Activated CD8-positive, alpha-beta T cell treated with anti-CD3 and anti-CD28 coated beads for 36 hours (primary cell): ENCODE measurements at regions not wholly inside any gene's neighbourhood (a gene's known extent, or its start where the extent isn't known, plus 50 kb on each side); places are given as distances from the start of the nearest gene placed in this dataset.

Experiments used
- ATAC-seq: fragments of 200-7000 bp; cut with Tn5 transposase; one replicate; pipeline ENCODE4 v1.10.0; 2021; ENCODE audit warnings: mild to moderate bottlenecking, moderate library complexity
- CTCF ChIA-PET: fragments of 350-600 bp; sonication (Branson Sonifier 250); formaldehyde crosslinking; loops from one replicate; lab custom pipeline; 2021; ENCODE audit warnings: antibody characterized with exemption; lab: Charles Lee
- POLR2A ChIA-PET: fragments of 350-600 bp; sonication (Branson Sonifier 250); formaldehyde crosslinking; loops from one replicate; lab custom pipeline; 2021; ENCODE audit warnings: antibody characterized with exemption; lab: Charles Lee
- DNase-seq: peaks from one replicate; pipeline ENCODE4 v3.0.0-alpha.2; 2020
- H3K27ac Mint-ChIP-seq: one replicate; pipeline ENCODE4 v1.8.0; 2021; ENCODE audit warnings: mild to moderate bottlenecking, mixed read lengths
- H3K27me3 Mint-ChIP-seq: one replicate; pipeline ENCODE4 v1.8.0; 2021; ENCODE audit warnings: mixed read lengths
- H3K36me3 Mint-ChIP-seq: one replicate; pipeline ENCODE4 v1.8.0; 2021; ENCODE audit warnings: low read depth, mixed read lengths
- H3K4me1 Mint-ChIP-seq: one replicate; pipeline ENCODE4 v1.8.0; 2021; ENCODE audit warnings: low read depth, mixed read lengths
- H3K4me3 Mint-ChIP-seq: one replicate; pipeline ENCODE4 v1.8.0; 2021; ENCODE audit warnings: mild to moderate bottlenecking, moderate library complexity, mixed read lengths
- H3K9me3 Mint-ChIP-seq: one replicate; pipeline ENCODE4 v1.8.0; 2021; ENCODE audit warnings: mixed read lengths
- intact Hi-C: fragments of 100-400 bp; cut with micrococcal nuclease; formaldehyde crosslinking; loops from one replicate; pipeline ENCODE4 v1.10.0; 2022
- TF ChIP-seq, protein P1 (sequence below): fragments of 200-600 bp; IDR thresholded peaks from one replicate; pipeline ENCODE4 v1.8.0; 2022; ENCODE audit warnings: antibody characterized with exemption, mild to moderate bottlenecking

DNA sequence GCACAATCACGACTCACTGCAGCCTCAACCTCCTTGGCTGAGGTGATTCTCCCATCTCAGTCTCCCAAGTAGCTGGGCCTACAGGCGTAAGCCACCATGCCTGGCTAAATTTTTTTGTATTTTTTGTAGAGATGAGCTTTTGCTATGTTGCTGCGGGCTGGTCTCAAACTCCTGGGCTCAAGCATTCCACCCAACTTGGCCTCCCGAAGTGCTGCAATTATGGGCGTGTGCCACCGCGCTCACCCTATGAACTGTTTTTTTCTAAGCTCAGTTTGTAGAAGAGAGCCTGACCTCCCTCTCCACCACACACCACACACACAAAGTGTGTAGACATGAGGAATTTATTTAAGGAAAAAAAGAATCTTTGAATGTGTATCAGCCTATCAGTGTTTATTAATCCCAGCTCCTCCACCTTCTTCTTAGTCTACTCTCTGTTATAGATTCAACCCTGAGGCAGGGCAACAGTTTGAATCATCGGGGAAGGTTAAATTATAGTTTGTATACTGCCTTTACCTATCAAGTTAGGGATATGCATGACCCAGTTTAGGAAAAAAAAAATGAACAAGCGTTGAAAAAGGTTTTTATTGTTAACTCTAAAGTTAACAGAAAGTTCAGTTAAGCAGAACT lies 74.1 kb downstream of the PLEKHG1 start:
- ATAC-seq (no peak), DNase-seq (no peak)
- peaks cover 3% of the 10 kb centered on the region for H3K4me1 Mint-ChIP-seq
- no peaks in the 10 kb centered on the region for H3K36me3 Mint-ChIP-seq
- CTCF ChIA-PET: interaction anchor here (0.6 to 1.6 kb wide), 2 partner anchors 58 to 142 kb away, joined by 3 to 4 read pairs; no protein-coding TSS in a partner anchor
- peaks cover 2% of the 10 kb centered on the region for H3K27me3 Mint-ChIP-seq
- H3K9me3 Mint-ChIP-seq: no peaks in the 10 kb centered on the region
- TF ChIP-seq, protein P1, sequence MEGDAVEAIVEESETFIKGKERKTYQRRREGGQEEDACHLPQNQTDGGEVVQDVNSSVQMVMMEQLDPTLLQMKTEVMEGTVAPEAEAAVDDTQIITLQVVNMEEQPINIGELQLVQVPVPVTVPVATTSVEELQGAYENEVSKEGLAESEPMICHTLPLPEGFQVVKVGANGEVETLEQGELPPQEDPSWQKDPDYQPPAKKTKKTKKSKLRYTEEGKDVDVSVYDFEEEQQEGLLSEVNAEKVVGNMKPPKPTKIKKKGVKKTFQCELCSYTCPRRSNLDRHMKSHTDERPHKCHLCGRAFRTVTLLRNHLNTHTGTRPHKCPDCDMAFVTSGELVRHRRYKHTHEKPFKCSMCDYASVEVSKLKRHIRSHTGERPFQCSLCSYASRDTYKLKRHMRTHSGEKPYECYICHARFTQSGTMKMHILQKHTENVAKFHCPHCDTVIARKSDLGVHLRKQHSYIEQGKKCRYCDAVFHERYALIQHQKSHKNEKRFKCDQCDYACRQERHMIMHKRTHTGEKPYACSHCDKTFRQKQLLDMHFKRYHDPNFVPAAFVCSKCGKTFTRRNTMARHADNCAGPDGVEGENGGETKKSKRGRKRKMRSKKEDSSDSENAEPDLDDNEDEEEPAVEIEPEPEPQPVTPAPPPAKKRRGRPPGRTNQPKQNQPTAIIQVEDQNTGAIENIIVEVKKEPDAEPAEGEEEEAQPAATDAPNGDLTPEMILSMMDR: no peak
- no peak overlapping the region for H3K4me3 Mint-ChIP-seq
- no peak overlapping the region for H3K27ac Mint-ChIP-seq
- POLR2A ChIA-PET: interaction anchor here (0.6 kb wide), 1 partner anchor 13 kb away, joined by 3 read pairs; no protein-coding TSS in a partner anchor
- intact Hi-C loops: no loop called here

DNA sequence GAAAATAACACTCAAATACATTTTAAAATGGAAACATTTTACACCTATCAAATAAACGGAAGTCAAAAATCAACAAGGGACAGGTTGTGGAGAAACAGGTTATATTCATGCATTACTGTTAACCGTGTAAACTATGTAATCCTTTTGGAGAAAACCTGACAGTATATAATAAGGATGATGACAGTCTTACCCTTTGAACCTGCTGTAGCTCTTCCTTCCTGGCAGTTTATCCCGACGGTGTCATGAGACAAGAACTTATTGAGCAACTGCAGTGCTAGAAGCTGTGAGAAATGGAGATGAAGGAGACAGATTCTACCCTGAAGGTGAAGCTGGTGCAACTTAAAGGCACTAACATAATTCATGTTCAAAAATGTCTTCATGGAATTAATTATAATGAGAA lies 76.7 kb downstream of the PLEKHG1 start:
- no peak overlapping the region for H3K4me3 Mint-ChIP-seq
- ChIA-PET CTCF (no interaction called here), POLR2A (no interaction called here)
- intact Hi-C loops: no loop called here
- no peaks in the 10 kb centered on the region for H3K36me3 Mint-ChIP-seq
- no peak for DNase-seq
- H3K9me3 Mint-ChIP-seq: no peaks in the 10 kb centered on the region
- H3K4me1 Mint-ChIP-seq: peaks cover 3% of the 10 kb centered on the region
- H3K27me3 Mint-ChIP-seq: peaks cover 2% of the 10 kb centered on the region
- TF ChIP-seq, protein P1: no peak
- H3K27ac Mint-ChIP-seq: no peak overlapping the region
- ATAC-seq: no peak

DNA sequence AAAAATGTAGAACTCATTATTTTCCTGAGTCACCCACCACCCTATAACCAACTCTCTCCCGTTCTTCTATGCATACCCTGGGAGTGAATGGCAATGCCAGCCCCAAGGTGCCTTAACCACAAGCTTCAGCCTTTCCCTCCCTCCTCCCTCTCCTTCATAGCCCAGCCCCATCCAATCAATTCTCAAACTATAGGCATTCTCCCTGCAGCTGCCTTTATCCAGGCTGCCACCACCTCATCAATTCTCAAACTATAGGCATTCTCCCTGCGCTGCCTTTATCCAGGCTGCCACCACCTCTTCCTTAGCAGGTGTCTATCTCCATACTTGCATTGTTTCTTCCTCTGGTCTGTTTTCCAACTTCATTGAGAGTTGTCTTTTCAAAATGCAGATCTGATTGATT lies 77.1 kb downstream of the PLEKHG1 start:
- no peak for ATAC-seq
- ChIA-PET CTCF (no interaction called here), POLR2A (no interaction called here)
- Mint-ChIP-seq H3K9me3 (no peaks in the 10 kb centered on the region), H3K4me3 (no peak overlapping the region), H3K36me3 (no peaks in the 10 kb centered on the region), H3K4me1 (peaks cover 3% of the 10 kb centered on the region), H3K27ac (no peak overlapping the region), H3K27me3 (peaks cover 2% of the 10 kb centered on the region)
- no peak for DNase-seq
- intact Hi-C loops: no loop called here
- TF ChIP-seq, protein P1: no peak

- Mint-ChIP-seq H3K27me3 (peaks cover 2% of the 10 kb centered on the region), H3K27ac (no peak overlapping the region), H3K4me3 (no peak overlapping the region), H3K9me3 (no peaks in the 10 kb centered on the region), H3K4me1 (no peaks in the 10 kb centered on the region), H3K36me3 (no peaks in the 10 kb centered on the region)
- TF ChIP-seq, protein P1: no peak
- DNase-seq (no peak), ATAC-seq (no peak)
- CTCF ChIA-PET: no interaction called here
- POLR2A ChIA-PET: interaction anchor here (0.6 kb wide), 1 partner anchor 80 kb away, joined by 3 read pairs; no protein-coding TSS in a partner anchor
- intact Hi-C loops: no loop called here
Observed at GRCh38 chr6:150680510-150680909, 80.8 kb downstream of the PLEKHG1 start.

DNA sequence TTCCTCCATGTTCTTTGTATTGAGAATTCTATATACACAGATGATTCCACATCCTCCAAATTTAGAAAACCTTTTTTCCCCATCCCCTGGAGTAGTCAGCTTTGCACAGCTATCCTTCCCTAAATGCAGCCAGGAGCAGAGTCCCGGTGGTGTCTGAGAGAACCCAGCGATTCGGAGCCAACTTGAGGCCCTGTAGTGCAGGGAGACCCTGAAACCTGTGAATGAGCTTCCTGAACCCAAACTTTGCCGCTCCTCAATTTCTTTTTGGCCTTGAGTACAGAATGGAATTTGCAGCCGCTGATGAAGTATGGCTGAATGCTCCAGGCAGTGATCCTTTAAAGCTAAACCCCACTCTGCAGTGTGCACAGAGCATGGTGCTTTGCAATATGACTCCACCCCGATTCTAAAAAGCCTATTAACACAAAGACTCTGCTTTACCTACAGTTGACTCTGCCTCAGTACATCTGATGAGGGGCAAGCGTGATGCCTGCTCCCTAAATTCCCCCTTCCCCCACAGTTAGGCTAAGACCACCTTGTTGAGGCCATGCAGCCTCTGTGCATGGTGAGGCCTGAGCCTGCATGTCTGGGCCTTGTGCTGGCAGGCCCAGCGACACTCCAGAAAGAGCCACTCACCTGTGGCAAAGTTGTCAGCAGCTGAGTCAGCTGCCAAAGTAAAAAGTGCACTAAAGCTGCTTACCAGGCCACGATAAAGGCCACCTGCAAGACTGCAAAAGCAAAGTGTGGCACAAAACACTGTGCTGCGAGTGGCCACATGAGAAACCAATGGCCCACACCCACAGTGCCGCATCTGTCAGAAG lies 82.1 kb downstream of the PLEKHG1 start:
- H3K27me3 Mint-ChIP-seq: peaks cover 2% of the 10 kb centered on the region
- TF ChIP-seq, protein P1: no peak
- H3K27ac Mint-ChIP-seq: no peak overlapping the region
- no peak for ATAC-seq
- intact Hi-C loops: no loop called here
- POLR2A ChIA-PET: no interaction called here
- DNase-seq: no peak
- no peaks in the 10 kb centered on the region for H3K4me1 Mint-ChIP-seq
- no peak overlapping the region for H3K4me3 Mint-ChIP-seq
- H3K36me3 Mint-ChIP-seq: no peaks in the 10 kb centered on the region
- H3K9me3 Mint-ChIP-seq: no peaks in the 10 kb centered on the region
- CTCF ChIA-PET: no interaction called here
